ENCODE measurements at regions not wholly inside any gene's neighbourhood (a gene's known extent, or its start where the extent isn't known, plus 50 kb on each side); places are given as distances from the start of the nearest gene placed in this dataset.

- no peak for TF ChIP-seq CTCF (IDR thresholded peaks at IDR 0.05 in 4 of 5, conservative IDR thresholded peaks at IDR 0.05 in 1 of 5)
- TF ChIP-seq POLR2A (IDR thresholded peaks at IDR 0.05): no peak
These were observed 517.5 kb downstream of the ADGRL2 start for GRCh38 chr1:82318265-82318664.

Data from gastrocnemius medialis (tissue), 4 donors.